Body of pancreas (tissue), 4 donors: ENCODE measurements at regions not wholly inside any gene's neighbourhood (a gene's known extent, or its start where the extent isn't known, plus 50 kb on each side); places are given as distances from the start of the nearest gene placed in this dataset.

Experiments
- POLR2A ChIP-seq, 3 donors: fragments of 450-650 bp; IDR thresholded peaks; one replicate each; pipeline ENCODE4 v1.6.1; 2016; ENCODE audit warnings: antibody characterized with exemption in 3 of 3, mild to moderate bottlenecking in 2 of 3
- TF ChIP-seq, protein P1 (sequence below), 7 experiments: fragments of 450-650 bp in 4 of 7; fragments of 200-600 bp in 3 of 7; sonication (generic) in 3 of 7; IDR thresholded peaks; one replicate each; pipeline ENCODE4 v1.5.1; 2016 to 2019; ENCODE audit warnings: antibody characterized with exemption in 7 of 7

GRCh38 chr4:89615051-89615450 is 221.9 kb downstream of the SNCA start:
- TF ChIP-seq, protein P1, sequence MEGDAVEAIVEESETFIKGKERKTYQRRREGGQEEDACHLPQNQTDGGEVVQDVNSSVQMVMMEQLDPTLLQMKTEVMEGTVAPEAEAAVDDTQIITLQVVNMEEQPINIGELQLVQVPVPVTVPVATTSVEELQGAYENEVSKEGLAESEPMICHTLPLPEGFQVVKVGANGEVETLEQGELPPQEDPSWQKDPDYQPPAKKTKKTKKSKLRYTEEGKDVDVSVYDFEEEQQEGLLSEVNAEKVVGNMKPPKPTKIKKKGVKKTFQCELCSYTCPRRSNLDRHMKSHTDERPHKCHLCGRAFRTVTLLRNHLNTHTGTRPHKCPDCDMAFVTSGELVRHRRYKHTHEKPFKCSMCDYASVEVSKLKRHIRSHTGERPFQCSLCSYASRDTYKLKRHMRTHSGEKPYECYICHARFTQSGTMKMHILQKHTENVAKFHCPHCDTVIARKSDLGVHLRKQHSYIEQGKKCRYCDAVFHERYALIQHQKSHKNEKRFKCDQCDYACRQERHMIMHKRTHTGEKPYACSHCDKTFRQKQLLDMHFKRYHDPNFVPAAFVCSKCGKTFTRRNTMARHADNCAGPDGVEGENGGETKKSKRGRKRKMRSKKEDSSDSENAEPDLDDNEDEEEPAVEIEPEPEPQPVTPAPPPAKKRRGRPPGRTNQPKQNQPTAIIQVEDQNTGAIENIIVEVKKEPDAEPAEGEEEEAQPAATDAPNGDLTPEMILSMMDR (IDR thresholded peaks at IDR 0.05), result no peak
- TF ChIP-seq POLR2A (IDR thresholded peaks at IDR 0.05), result no peak
